Central memory CD8-positive, alpha-beta T cell (primary cell): ENCODE measurements at regions not wholly inside any gene's neighbourhood (a gene's known extent, or its start where the extent isn't known, plus 50 kb on each side); places are given as distances from the start of the nearest gene placed in this dataset.

ENCODE experiments used
- ATAC-seq: fragments of 150-1000 bp; cut with Tn5 transposase; replicated peaks from 2 replicates; pipeline ENCODE4 v1.10.0; 2022; ENCODE audit warnings: mild to moderate bottlenecking, moderate FRiP score, moderate number of reproducible peaks; ENCODE audit not compliant: poor library complexity, severe bottlenecking; ENCODE audit errors: extremely low read depth
- DNase-seq, 2 donors: peaks; one replicate each; pipeline ENCODE4 v3.0.0; 2021; ENCODE audit warnings: low spot score in 2 of 2
- H3K27ac Mint-ChIP-seq: one replicate; pipeline ENCODE4 v1.8.0; 2022; ENCODE audit warnings: low read depth, mild to moderate bottlenecking, moderate library complexity, mixed read lengths
- H3K27me3 Mint-ChIP-seq: one replicate; pipeline ENCODE4 v1.8.0; 2022; ENCODE audit warnings: mixed read lengths
- H3K36me3 Mint-ChIP-seq: one replicate; pipeline ENCODE4 v1.8.0; 2022; ENCODE audit warnings: mild to moderate bottlenecking, moderate library complexity, mixed read lengths; ENCODE audit not compliant: insufficient read depth
- H3K4me1 Mint-ChIP-seq: one replicate; pipeline ENCODE4 v1.8.0; 2022; ENCODE audit warnings: mixed read lengths
- H3K4me3 Mint-ChIP-seq: one replicate; pipeline ENCODE4 v1.8.0; 2022; ENCODE audit warnings: mild to moderate bottlenecking, moderate library complexity, mixed read lengths
- H3K9me3 Mint-ChIP-seq: one replicate; pipeline ENCODE4 v1.8.0; 2022; ENCODE audit warnings: mixed read lengths

GRCh38 chr16:60605176-60605575 is 1431.1 kb downstream of the CDH8 start:
- Mint-ChIP-seq H3K27me3 (no peaks in the 10 kb centered on the region), H3K4me3 (no peak overlapping the region), H3K27ac (no peak overlapping the region), H3K36me3 (no peaks in the 10 kb centered on the region), H3K4me1 (no peaks in the 10 kb centered on the region), H3K9me3 (peaks cover 17% of the 10 kb centered on the region)
- ATAC-seq (no peak), DNase-seq (no peak)

- H3K4me3 Mint-ChIP-seq: no peak overlapping the region
- ATAC-seq (no peak), DNase-seq (no peak)
- H3K27me3 Mint-ChIP-seq: no peaks in the 10 kb centered on the region
- H3K4me1 Mint-ChIP-seq: no peaks in the 10 kb centered on the region
- peaks cover 27% of the 10 kb centered on the region for H3K9me3 Mint-ChIP-seq
- H3K36me3 Mint-ChIP-seq: no peaks in the 10 kb centered on the region
- no peak overlapping the region for H3K27ac Mint-ChIP-seq
Measured at GRCh38 chr16:60586493-60586892, 1449.7 kb downstream of the CDH8 start.

- ATAC-seq (no peak), DNase-seq (no peak)
- no peaks in the 10 kb centered on the region for H3K27me3 Mint-ChIP-seq
- H3K4me3 Mint-ChIP-seq: no peak overlapping the region
- peaks cover 42% of the 10 kb centered on the region for H3K9me3 Mint-ChIP-seq
- H3K36me3 Mint-ChIP-seq: no peaks in the 10 kb centered on the region
- H3K27ac Mint-ChIP-seq: no peak overlapping the region
- H3K4me1 Mint-ChIP-seq: no peaks in the 10 kb centered on the region
Measured at GRCh38 chr16:60582528-60582927, 1453.7 kb downstream of the CDH8 start.

- Mint-ChIP-seq H3K36me3 (no peaks in the 10 kb centered on the region), H3K4me3 (no peak overlapping the region), H3K9me3 (peaks cover 25% of the 10 kb centered on the region), H3K27me3 (no peaks in the 10 kb centered on the region), H3K4me1 (no peaks in the 10 kb centered on the region), H3K27ac (no peak overlapping the region)
- no peak for DNase-seq
- ATAC-seq: no peak
Measured at GRCh38 chr16:60566901-60567300, 1469.3 kb downstream of the CDH8 start.

- Mint-ChIP-seq H3K4me1 (no peaks in the 10 kb centered on the region), H3K9me3 (peaks cover 26% of the 10 kb centered on the region), H3K27ac (no peak overlapping the region), H3K36me3 (peaks cover 2% of the 10 kb centered on the region), H3K27me3 (no peaks in the 10 kb centered on the region), H3K4me3 (no peak overlapping the region)
- DNase-seq: no peak
- ATAC-seq: no peak
Measured at GRCh38 chr16:60564588-60564987, 1471.7 kb downstream of the CDH8 start.

- Mint-ChIP-seq H3K27me3 (no peaks in the 10 kb centered on the region), H3K4me1 (no peaks in the 10 kb centered on the region), H3K27ac (no peak overlapping the region), H3K36me3 (peaks cover 2% of the 10 kb centered on the region), H3K9me3 (peaks cover 27% of the 10 kb centered on the region), H3K4me3 (no peak overlapping the region)
- no peak for ATAC-seq
- DNase-seq: no peak
Measured at GRCh38 chr16:60563166-60563565, 1473.1 kb downstream of the CDH8 start.

- H3K9me3 Mint-ChIP-seq: peaks cover 33% of the 10 kb centered on the region
- DNase-seq (no peak), ATAC-seq (no peak)
- no peaks in the 10 kb centered on the region for H3K27me3 Mint-ChIP-seq
- H3K4me1 Mint-ChIP-seq: no peaks in the 10 kb centered on the region
- H3K4me3 Mint-ChIP-seq: no peak overlapping the region
- peaks cover 2% of the 10 kb centered on the region for H3K36me3 Mint-ChIP-seq
- no peak overlapping the region for H3K27ac Mint-ChIP-seq
Measured at GRCh38 chr16:60558936-60559335, 1477.3 kb downstream of the CDH8 start.

GRCh38 chr16:60553090-60553757 is 1483.0 kb downstream of the CDH8 start:
- H3K9me3 Mint-ChIP-seq: peaks cover 35% of the 10 kb centered on the region
- no peak overlapping the region for H3K27ac Mint-ChIP-seq
- no peak for ATAC-seq
- no peak for DNase-seq
- no peaks in the 10 kb centered on the region for H3K27me3 Mint-ChIP-seq
- no peaks in the 10 kb centered on the region for H3K36me3 Mint-ChIP-seq
- no peak overlapping the region for H3K4me3 Mint-ChIP-seq
- H3K4me1 Mint-ChIP-seq: no peaks in the 10 kb centered on the region

- no peak for ATAC-seq
- no peaks in the 10 kb centered on the region for H3K4me1 Mint-ChIP-seq
- no peak overlapping the region for H3K4me3 Mint-ChIP-seq
- H3K27ac Mint-ChIP-seq: no peak overlapping the region
- DNase-seq: no peak
- H3K9me3 Mint-ChIP-seq: peaks cover 18% of the 10 kb centered on the region
- H3K27me3 Mint-ChIP-seq: no peaks in the 10 kb centered on the region
- no peaks in the 10 kb centered on the region for H3K36me3 Mint-ChIP-seq
Measured at GRCh38 chr16:60541535-60541934, 1494.7 kb downstream of the CDH8 start.

- no peaks in the 10 kb centered on the region for H3K36me3 Mint-ChIP-seq
- H3K4me3 Mint-ChIP-seq: no peak overlapping the region
- H3K4me1 Mint-ChIP-seq: no peaks in the 10 kb centered on the region
- H3K9me3 Mint-ChIP-seq: peaks cover 16% of the 10 kb centered on the region
- no peaks in the 10 kb centered on the region for H3K27me3 Mint-ChIP-seq
- ATAC-seq (no peak), DNase-seq (no peak)
- no peak overlapping the region for H3K27ac Mint-ChIP-seq
Measured at GRCh38 chr16:60510941-60511340, 1525.3 kb downstream of the CDH8 start.

- Mint-ChIP-seq H3K4me3 (no peak overlapping the region), H3K36me3 (no peaks in the 10 kb centered on the region), H3K27ac (no peak overlapping the region), H3K9me3 (peaks cover 12% of the 10 kb centered on the region), H3K4me1 (no peaks in the 10 kb centered on the region), H3K27me3 (no peaks in the 10 kb centered on the region)
- ATAC-seq (no peak), DNase-seq (no peak)
Measured at GRCh38 chr16:60510208-60510607, 1526.0 kb downstream of the CDH8 start.

- H3K27me3 Mint-ChIP-seq: no peaks in the 10 kb centered on the region
- H3K36me3 Mint-ChIP-seq: no peaks in the 10 kb centered on the region
- ATAC-seq: no peak
- no peak overlapping the region for H3K27ac Mint-ChIP-seq
- H3K4me3 Mint-ChIP-seq: no peak overlapping the region
- H3K4me1 Mint-ChIP-seq: no peaks in the 10 kb centered on the region
- DNase-seq: no peak
- H3K9me3 Mint-ChIP-seq: peaks cover 25% of the 10 kb centered on the region
Measured at GRCh38 chr16:60491273-60491672, 1545.0 kb downstream of the CDH8 start.

- DNase-seq: no peak
- no peak overlapping the region for H3K4me3 Mint-ChIP-seq
- H3K9me3 Mint-ChIP-seq: peaks cover 24% of the 10 kb centered on the region
- no peak overlapping the region for H3K27ac Mint-ChIP-seq
- no peaks in the 10 kb centered on the region for H3K27me3 Mint-ChIP-seq
- H3K4me1 Mint-ChIP-seq: no peaks in the 10 kb centered on the region
- no peak for ATAC-seq
- H3K36me3 Mint-ChIP-seq: no peaks in the 10 kb centered on the region
Measured at GRCh38 chr16:60485872-60486489, 1550.3 kb downstream of the CDH8 start.
